GM12878 (cell line): ENCODE measurements at regions not wholly inside any gene's neighbourhood (a gene's known extent, or its start where the extent isn't known, plus 50 kb on each side); places are given as distances from the start of the nearest gene placed in this dataset.

Experiments used
- ATAC-seq: fragments of 200-7000 bp; cut with Tn5 transposase; 3 replicates; pipeline ENCODE4 v1.9.1; 2020; ENCODE audit warnings: mild to moderate bottlenecking, moderate library complexity
- BruUV-seq: library from RNA; stranded (reverse); fragments of 400-500 nt; replicated peaks from 2 replicates; lab custom pipeline; 2021; lab: Mats Ljungman, UMichigan
- CTCF ChIA-PET: fragments of 300-600 bp; sonication (Branson Sonifier 250); formaldehyde crosslinking; extraction: SDS; loops from one replicate; lab custom pipeline; 2021; ENCODE audit warnings: inconsistent platforms; lab: Yijun Ruan, JAX
- POLR2A ChIA-PET: fragments of 350-600 bp; formaldehyde crosslinking; extraction: SDS; loops from one replicate; lab custom pipeline; 2021; ENCODE audit warnings: inconsistent platforms; lab: Charles Lee
- RAD21 ChIA-PET: fragments of 300-600 bp; sonication (Branson Sonifier 250); formaldehyde crosslinking; loops from one replicate; lab custom pipeline; 2023; ENCODE audit warnings: antibody characterized with exemption; ENCODE audit not compliant: unreplicated experiment; lab: Charles Lee
- SMC1A ChIA-PET: fragments of 300-600 bp; sonication (Branson Sonifier 250); formaldehyde crosslinking; loops from one replicate; lab custom pipeline; 2023; ENCODE audit not compliant: unreplicated experiment, uncharacterized antibody; lab: Charles Lee
- DNase-seq: peaks from one replicate; pipeline ENCODE4 v3.0.0-alpha.2; 2011; ENCODE audit warnings: low read depth, low spot score
- FAIRE-seq: peaks from 3 replicates; lab custom pipeline; 2011; peaks lifted over from hg19 to GRCh38; lab: Jason Lieb, UNC
- H2AFZ ChIP-seq: 2 replicates; pipeline ENCODE4 v1.6.0; 2011; ENCODE audit warnings: low read depth, low read length, control low read depth; ENCODE audit not compliant: control insufficient read depth
- H3K27ac ChIP-seq: 2 replicates; pipeline ENCODE4 v1.5.1; 2011; ENCODE audit warnings: control low read depth; ENCODE audit not compliant: control insufficient read depth, insufficient read depth
- H3K27me3 ChIP-seq, 2 experiments: replicated peaks in 1 of 2; 2 replicates each; pipeline versions ENCODE4 v1.6.0 to v1.6.1; 2011; ENCODE audit warnings: low read length in 1 of 2; ENCODE audit not compliant: control insufficient read depth in 2 of 2, insufficient read depth in 2 of 2
- H3K36me3 ChIP-seq, 2 experiments: 2 replicates each; pipeline ENCODE4 v1.5.1; 2011; ENCODE audit warnings: low read length in 1 of 2; ENCODE audit not compliant: control insufficient read depth in 2 of 2, insufficient read depth in 2 of 2
- H3K4me1 ChIP-seq: 2 replicates; pipeline ENCODE4 v1.6.1; 2011; ENCODE audit warnings: mild to moderate bottlenecking, low read length, moderate library complexity, mixed read lengths; ENCODE audit not compliant: control insufficient read depth, insufficient read depth
- H3K4me2 ChIP-seq: 2 replicates; pipeline ENCODE4 v1.6.0; 2011; ENCODE audit warnings: control low read depth; ENCODE audit not compliant: control insufficient read depth, insufficient read depth
- H3K4me3 ChIP-seq: fragments of 200-600 bp; sonication (generic); 2 replicates; pipeline ENCODE4 v1.5.1; 2016
- H3K79me2 ChIP-seq: 2 replicates; pipeline ENCODE4 v1.6.0; 2011; ENCODE audit warnings: low read length; ENCODE audit not compliant: control insufficient read depth, insufficient read depth
- H3K9ac ChIP-seq: 2 replicates; pipeline ENCODE4 v1.8.0; 2011; ENCODE audit warnings: low read length, control low read depth, mixed read lengths; ENCODE audit not compliant: control insufficient read depth, insufficient read depth
- H3K9me3 ChIP-seq: replicated peaks from 3 replicates; pipeline ENCODE4 v1.5.1; 2011; ENCODE audit warnings: mild to moderate bottlenecking, low read length; ENCODE audit not compliant: control insufficient read depth, insufficient read depth
- H4K20me1 ChIP-seq: 2 replicates; pipeline ENCODE4 v1.6.0; 2011; ENCODE audit not compliant: control insufficient read depth, insufficient read depth
- ATF2 ChIP-seq: IDR thresholded peaks from 2 replicates; pipeline ENCODE4 v1.6.1; 2012; ENCODE audit warnings: low read length, inconsistent platforms
- BRCA1 ChIP-seq: IDR thresholded peaks from 2 replicates; pipeline ENCODE4 v1.6.1; 2011; ENCODE audit warnings: low read depth, low read length, improper control_type of control experiment
- CHD1 ChIP-seq: IDR thresholded peaks from 2 replicates; pipeline ENCODE4 v1.6.1; 2012; ENCODE audit warnings: low read depth, low read length, improper control_type of control experiment
- NFXL1 ChIP-seq: fragments of 450-650 bp; IDR thresholded peaks from 2 replicates; pipeline ENCODE4 v1.6.1; 2017; ENCODE audit warnings: antibody characterized with exemption, mild to moderate bottlenecking, borderline replicate concordance
- NFYB ChIP-seq: IDR thresholded peaks from 2 replicates; pipeline ENCODE4 v1.6.1; 2011; ENCODE audit warnings: low read depth, mild to moderate bottlenecking, low read length, improper control_type of control experiment, moderate library complexity; ENCODE audit not compliant: insufficient read depth
- PAX5 ChIP-seq: IDR thresholded peaks from 2 replicates; pipeline ENCODE4 v1.6.1; 2011; ENCODE audit warnings: low read depth, low read length, borderline replicate concordance
- RB1 ChIP-seq: fragments of 450-650 bp; formaldehyde crosslinking; IDR thresholded peaks from 2 replicates; pipeline ENCODE4 v1.6.1; 2017; ENCODE audit warnings: mild to moderate bottlenecking, borderline replicate concordance
- SMAD5 ChIP-seq: IDR thresholded peaks from 2 replicates; pipeline ENCODE4 v1.6.1; 2016; ENCODE audit warnings: antibody characterized with exemption, low read depth
- TAF1 ChIP-seq: IDR thresholded peaks from 2 replicates; pipeline ENCODE4 v1.6.1; 2011; ENCODE audit warnings: mild to moderate bottlenecking, low read depth, low read length, borderline replicate concordance
- TARDBP ChIP-seq: IDR thresholded peaks from 2 replicates; pipeline ENCODE4 v1.6.1; 2016; ENCODE audit warnings: borderline replicate concordance
- YY1 ChIP-seq: IDR thresholded peaks from 2 replicates; pipeline ENCODE4 v1.6.1; 2011; ENCODE audit warnings: low read depth, mild to moderate bottlenecking, low read length
- ZNF217 ChIP-seq: fragments of 450-650 bp; IDR thresholded peaks from 2 replicates; pipeline ENCODE4 v1.6.1; 2017; ENCODE audit warnings: antibody characterized with exemption, mild to moderate bottlenecking
- WGBS: methylation state at CpG from one replicate; pipeline ENCODE4 v1.1.6; 2016; ENCODE audit warnings: low lambda C conversion rate; ENCODE audit not compliant: insufficient replicate concordance, insufficient coverage; ENCODE audit errors: missing lambda C conversion rate; 5-methylcytosine and 5-hydroxymethylcytosine counted together
- in situ Hi-C: fragments of 300-500 bp; cut with MboI; formaldehyde crosslinking; loops from 9 replicates; pipeline ENCODE4 v1.14.3; 2018; ENCODE audit warnings: mixed read lengths
- intact Hi-C: fragments of 100-400 bp; cut with micrococcal nuclease; formaldehyde crosslinking; loops from one replicate; pipeline ENCODE4 v1.14.2; 2022; ENCODE audit not compliant: unreplicated experiment
- TF ChIP-seq, protein P1 (sequence below): IDR thresholded peaks from 2 replicates; pipeline ENCODE4 v1.6.1; 2012; ENCODE audit warnings: low read depth, low read length, improper control_type of control experiment

DNA sequence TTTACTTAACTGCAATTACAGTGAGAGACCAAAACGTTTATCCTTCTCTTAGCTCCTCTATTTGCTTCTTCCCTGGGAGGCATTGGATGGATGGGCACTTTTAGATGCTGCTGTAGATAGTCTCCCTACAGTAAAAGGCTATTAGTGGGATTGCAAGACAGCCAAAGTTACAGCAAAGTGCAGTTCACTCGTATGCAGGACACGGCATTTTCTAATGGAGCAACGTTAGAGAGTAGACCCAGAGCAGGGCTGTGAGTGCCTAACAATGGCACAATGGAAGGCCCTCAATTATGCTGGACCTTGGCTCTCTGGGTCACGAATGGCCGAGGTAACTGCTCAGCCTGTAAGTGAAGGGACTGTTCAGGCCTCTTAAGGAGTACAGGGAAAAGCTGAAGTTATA is 605.8 kb upstream of the NOX3 start (continued):
- TF ChIP-seq SMAD5 (no peak), PAX5 (no peak), NFXL1 (no peak), ATF2 (no peak), NFYB (no peak), YY1 (no peak), RB1 (no peak), BRCA1 (no peak)
- TF ChIP-seq, protein P1, sequence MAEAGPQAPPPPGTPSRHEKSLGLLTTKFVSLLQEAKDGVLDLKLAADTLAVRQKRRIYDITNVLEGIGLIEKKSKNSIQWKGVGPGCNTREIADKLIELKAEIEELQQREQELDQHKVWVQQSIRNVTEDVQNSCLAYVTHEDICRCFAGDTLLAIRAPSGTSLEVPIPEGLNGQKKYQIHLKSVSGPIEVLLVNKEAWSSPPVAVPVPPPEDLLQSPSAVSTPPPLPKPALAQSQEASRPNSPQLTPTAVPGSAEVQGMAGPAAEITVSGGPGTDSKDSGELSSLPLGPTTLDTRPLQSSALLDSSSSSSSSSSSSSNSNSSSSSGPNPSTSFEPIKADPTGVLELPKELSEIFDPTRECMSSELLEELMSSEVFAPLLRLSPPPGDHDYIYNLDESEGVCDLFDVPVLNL, result no peak

- ChIA-PET CTCF (no interaction called here), RAD21 (no interaction called here), POLR2A (no interaction called here), SMC1A (no interaction called here)
- Histone ChIP-seq H3K4me1 (no peaks in the 10 kb centered on the region), H3K27ac (no peak overlapping the region), H3K4me2 (no peak overlapping the region), H3K79me2 (no peaks in the 10 kb centered on the region), H3K27me3 (peaks cover 0 to 2% of the 10 kb centered on the region in 2 experiments; a peak in 1 of 4 replicates), H3K36me3 (no peaks in the 10 kb centered on the region), H2AFZ (no peak overlapping the region), H3K4me3 (no peak overlapping the region), H4K20me1 (no peaks in the 10 kb centered on the region), H3K9ac (no peak overlapping the region), H3K9me3 (no peaks in the 10 kb centered on the region)
- ATAC-seq, result no peak
- 57% methylated on average over 4 of the region's 4 CpGs for WGBS
- TF ChIP-seq TAF1 (no peak), TARDBP (no peak), CHD1 (no peak), ZNF217 (no peak)
- BruUV-seq, result no TSS peak
- in situ Hi-C loops, result no loop called here
- no peak for FAIRE-seq
- no peak for DNase-seq
- intact Hi-C loops, result no loop called here
Observed at GRCh38 chr6:156060013-156060412, 604.4 kb upstream of the NOX3 start.
